ENCODE measurements at regions not wholly inside any gene's neighbourhood (a gene's known extent, or its start where the extent isn't known, plus 50 kb on each side); places are given as distances from the start of the nearest gene placed in this dataset.

- no peak for DNase-seq (ENCODE audit: low read depth in 2 of 2, low spot score in 1 of 2)
These were observed 320.3 kb downstream of the BUD13 start for GRCh38 chr11:116452461-116452860.

GRCh38 chr11:116449522-116449921 lies 323.3 kb downstream of the BUD13 start:
- no peak for DNase-seq (ENCODE audit: low read depth in 2 of 2, low spot score in 1 of 2)

GRCh38 chr11:116446048-116446941 lies 326.5 kb downstream of the BUD13 start:
- DNase-seq (ENCODE audit: low read depth in 2 of 2, low spot score in 1 of 2): no peak

GRCh38 chr11:116445108-116446047 lies 327.4 kb downstream of the BUD13 start:
- DNase-seq (ENCODE audit: low read depth in 2 of 2, low spot score in 1 of 2): no peak

GRCh38 chr11:116442238-116442752 lies 330.5 kb downstream of the BUD13 start:
- DNase-seq (ENCODE audit: low read depth in 2 of 2, low spot score in 1 of 2): no peak

GRCh38 chr11:116439361-116439677 lies 333.5 kb downstream of the BUD13 start:
- DNase-seq (ENCODE audit: low read depth in 2 of 2, low spot score in 1 of 2): no peak

GRCh38 chr11:116438651-116439360 lies 334.0 kb downstream of the BUD13 start:
- DNase-seq (ENCODE audit: low read depth in 2 of 2, low spot score in 1 of 2): no peak

GRCh38 chr11:116434986-116435385 lies 337.8 kb downstream of the BUD13 start:
- DNase-seq (ENCODE audit: low read depth in 2 of 2, low spot score in 1 of 2): no peak

- DNase-seq (ENCODE audit: low read depth in 2 of 2, low spot score in 1 of 2): no peak
These were observed 340.5 kb downstream of the BUD13 start for GRCh38 chr11:116432301-116432700.

- no peak for DNase-seq (ENCODE audit: low read depth in 2 of 2, low spot score in 1 of 2)
These were observed 340.9 kb downstream of the BUD13 start for GRCh38 chr11:116431842-116432241.

GRCh38 chr11:116428638-116428975 lies 344.2 kb downstream of the BUD13 start:
- DNase-seq (ENCODE audit: low read depth in 2 of 2, low spot score in 1 of 2): no peak

GRCh38 chr11:116427903-116428637 lies 344.7 kb downstream of the BUD13 start:
- no peak for DNase-seq (ENCODE audit: low read depth in 2 of 2, low spot score in 1 of 2)

- DNase-seq (ENCODE audit: low read depth in 2 of 2, low spot score in 1 of 2): no peak
These were observed 345.4 kb downstream of the BUD13 start for GRCh38 chr11:116427337-116427902.

GRCh38 chr11:116426761-116427160 lies 346.0 kb downstream of the BUD13 start:
- no peak for DNase-seq (ENCODE audit: low read depth in 2 of 2, low spot score in 1 of 2)

GRCh38 chr11:116424615-116425261 lies 348.0 kb downstream of the BUD13 start:
- no peak for DNase-seq (ENCODE audit: low read depth in 2 of 2, low spot score in 1 of 2)

GRCh38 chr11:116422956-116423600 lies 349.7 kb downstream of the BUD13 start:
- no peak for DNase-seq (ENCODE audit: low read depth in 2 of 2, low spot score in 1 of 2)

GRCh38 chr11:116422556-116422955 lies 350.2 kb downstream of the BUD13 start:
- DNase-seq (ENCODE audit: low read depth in 2 of 2, low spot score in 1 of 2): no peak

GRCh38 chr11:116421529-116422185 lies 351.1 kb downstream of the BUD13 start:
- DNase-seq (ENCODE audit: low read depth in 2 of 2, low spot score in 1 of 2): no peak
